Right lung (tissue), 2 donors: ENCODE measurements at regions not wholly inside any gene's neighbourhood (a gene's known extent, or its start where the extent isn't known, plus 50 kb on each side); places are given as distances from the start of the nearest gene placed in this dataset.
"Not testable (repeated sequence)": the region's sequence is repeated elsewhere in the genome, so short reads cannot be mapped to it uniquely, and the experiment has no call there.

ENCODE experiments used
- DNase-seq, 2 donors: peaks; one replicate each; pipeline ENCODE4 v3.0.0-alpha.2; 2013

GRCh38 chr19:27718234-27718633 is 1494.7 kb downstream of the UQCRFS1 start:
- no peak for DNase-seq

GRCh38 chr19:27717825-27718224 is 1495.1 kb downstream of the UQCRFS1 start:
- no peak for DNase-seq

DNA sequence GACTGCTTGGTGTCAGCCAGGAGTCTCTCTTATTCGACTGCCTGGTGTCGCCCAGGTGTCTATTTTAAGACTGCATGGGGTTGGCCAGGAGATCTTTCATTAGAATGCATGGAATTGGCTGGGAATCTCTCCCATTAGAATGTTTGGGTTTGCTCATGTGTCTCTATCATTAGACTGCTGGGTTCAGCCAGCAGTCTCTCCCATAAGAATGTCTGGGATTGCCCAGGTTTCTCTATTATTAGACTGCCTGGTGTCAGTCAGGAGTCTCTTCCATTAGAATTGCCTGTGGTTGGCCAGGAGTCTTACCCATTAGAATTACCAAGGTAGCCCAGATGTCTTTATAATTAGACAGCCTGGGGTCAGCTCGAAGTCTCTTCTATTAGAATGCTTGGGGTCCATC is 1496.0 kb downstream of the UQCRFS1 start:
- no peak for DNase-seq

- DNase-seq: no peak
These were observed 1498.1 kb downstream of the UQCRFS1 start for GRCh38 chr19:27714857-27715256.

DNA sequence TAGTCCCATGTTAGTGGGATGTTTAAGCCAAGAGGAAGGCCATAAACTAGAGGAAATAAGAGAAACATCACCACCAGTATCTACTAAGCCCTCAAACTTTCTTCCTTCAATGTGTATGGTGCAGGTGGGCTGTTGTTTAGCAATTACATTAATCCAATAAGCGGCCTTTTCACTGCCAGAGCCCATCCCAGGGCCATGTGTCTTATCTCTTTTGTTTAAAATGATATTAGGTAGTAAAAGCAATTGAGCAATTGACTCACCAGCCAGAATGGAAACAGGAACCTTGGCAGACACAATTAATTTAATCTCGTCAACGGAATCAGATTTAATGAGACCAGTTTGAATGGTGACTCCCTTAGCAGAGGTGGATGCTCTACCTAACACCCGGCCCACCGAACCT is 1503.5 kb downstream of the UQCRFS1 start:
- DNase-seq: no peak

DNA sequence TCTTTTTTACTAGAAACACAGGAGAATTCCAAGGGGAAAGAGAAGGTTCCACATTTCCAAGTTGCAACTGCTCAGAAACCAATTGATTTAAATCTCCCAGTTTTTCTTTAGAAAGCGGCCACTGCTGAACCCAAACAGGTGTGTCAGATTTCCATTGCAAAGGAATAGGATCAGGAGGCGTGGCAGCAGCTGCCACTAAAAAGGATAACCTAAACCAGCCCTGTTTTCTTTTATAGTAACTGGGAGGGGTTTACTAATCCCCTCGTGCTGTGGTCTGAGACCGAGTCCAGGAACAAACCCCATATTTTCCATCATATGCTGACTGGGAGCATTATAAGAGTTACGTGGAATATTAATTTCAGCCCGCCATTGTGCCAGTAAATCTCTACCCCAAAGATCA is 1504.0 kb downstream of the UQCRFS1 start:
- DNase-seq: not testable (repeated sequence)

GRCh38 chr19:27707026-27707425 is 1505.9 kb downstream of the UQCRFS1 start:
- not testable (repeated sequence) for DNase-seq

DNA sequence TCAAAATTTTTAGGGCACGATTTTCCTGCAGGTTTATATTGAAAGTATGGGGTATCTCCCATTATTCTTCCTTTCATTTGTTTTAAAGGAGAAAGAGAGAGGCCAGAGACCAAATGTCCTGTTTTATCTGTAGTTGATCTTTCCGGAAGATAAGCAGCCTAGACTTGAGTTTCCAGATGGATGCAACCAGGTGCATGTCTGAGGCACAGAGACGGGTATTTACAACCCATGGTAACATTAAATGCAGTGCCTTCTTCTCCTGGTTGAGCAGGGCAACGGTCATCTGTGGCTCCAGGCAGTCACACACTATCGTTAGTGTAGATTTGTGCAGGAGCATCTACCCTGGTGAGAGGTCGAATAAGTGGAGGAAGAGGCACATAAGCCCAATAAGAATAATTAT is 1507.1 kb downstream of the UQCRFS1 start:
- no peak for DNase-seq

- no peak for DNase-seq
These were observed 1518.4 kb downstream of the UQCRFS1 start for GRCh38 chr19:27694361-27695055.

DNA sequence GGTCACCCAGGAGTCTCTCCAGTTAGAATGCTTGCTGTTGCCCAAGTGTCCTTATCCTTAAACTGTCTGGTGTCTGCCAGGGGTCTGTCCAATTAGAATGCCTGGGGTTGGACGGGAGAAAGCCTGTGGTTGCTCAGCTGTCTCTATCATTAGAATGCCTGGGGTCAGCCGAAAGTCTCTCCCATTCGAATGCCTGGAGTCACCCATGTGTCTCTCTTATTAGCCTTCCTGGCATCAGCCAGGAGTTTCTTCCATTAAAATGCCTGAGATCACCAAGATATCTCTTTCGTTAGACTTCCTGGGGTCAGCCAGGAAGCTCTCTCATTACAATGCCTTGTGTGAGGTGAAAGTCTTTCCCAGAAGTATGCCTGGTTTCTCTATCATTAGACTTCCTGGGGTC is 1521.0 kb downstream of the UQCRFS1 start:
- DNase-seq: no peak

DNA sequence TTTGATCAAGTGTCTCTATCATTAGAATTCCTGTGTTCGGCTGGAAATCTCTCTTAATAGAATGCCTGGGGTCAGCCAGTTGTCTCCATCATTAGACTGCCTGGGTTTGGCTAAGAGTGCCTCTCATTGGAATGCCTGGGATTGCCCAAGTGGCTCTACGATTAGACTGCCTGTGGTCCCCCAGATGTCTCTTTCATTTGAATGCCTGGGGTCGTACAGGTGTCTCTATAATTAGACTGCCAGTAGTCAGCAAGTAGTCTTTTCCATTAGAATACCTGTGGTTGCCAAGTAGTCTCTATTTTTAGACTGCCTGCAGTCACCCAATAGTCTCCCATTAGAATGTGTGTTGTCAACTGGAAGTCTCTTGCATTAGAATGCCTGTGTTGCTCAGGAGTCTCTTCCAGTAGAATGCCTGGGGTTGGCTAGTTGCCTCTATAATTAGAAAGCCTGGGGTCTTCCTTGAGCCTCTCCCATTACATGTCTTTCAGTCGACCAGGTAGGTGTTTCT is 1523.2 kb downstream of the UQCRFS1 start:
- no peak for DNase-seq

- no peak for DNase-seq
These were observed 1528.7 kb downstream of the UQCRFS1 start for GRCh38 chr19:27684293-27684692.

DNA sequence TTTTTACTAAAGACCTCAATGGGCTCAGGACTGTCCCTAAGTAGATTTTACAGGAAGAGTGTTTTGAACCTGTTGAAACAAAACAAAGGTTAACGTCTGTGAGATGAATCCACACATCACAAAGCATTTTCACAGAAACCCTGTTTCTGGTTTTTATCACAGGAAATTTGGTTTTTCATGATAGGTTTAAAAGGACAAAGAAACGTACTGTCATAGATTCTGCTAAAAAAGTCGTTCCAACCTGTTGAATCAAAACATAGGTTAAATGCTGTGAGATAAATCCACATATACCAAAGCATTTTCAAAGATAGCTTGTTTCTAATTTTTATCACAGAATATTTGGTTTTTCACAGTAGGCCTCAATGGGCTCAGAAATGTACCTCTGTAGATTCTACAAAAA is 1531.0 kb downstream of the UQCRFS1 start:
- DNase-seq: no peak

GRCh38 chr19:27679905-27680304 is 1533.0 kb downstream of the UQCRFS1 start:
- no peak for DNase-seq

DNA sequence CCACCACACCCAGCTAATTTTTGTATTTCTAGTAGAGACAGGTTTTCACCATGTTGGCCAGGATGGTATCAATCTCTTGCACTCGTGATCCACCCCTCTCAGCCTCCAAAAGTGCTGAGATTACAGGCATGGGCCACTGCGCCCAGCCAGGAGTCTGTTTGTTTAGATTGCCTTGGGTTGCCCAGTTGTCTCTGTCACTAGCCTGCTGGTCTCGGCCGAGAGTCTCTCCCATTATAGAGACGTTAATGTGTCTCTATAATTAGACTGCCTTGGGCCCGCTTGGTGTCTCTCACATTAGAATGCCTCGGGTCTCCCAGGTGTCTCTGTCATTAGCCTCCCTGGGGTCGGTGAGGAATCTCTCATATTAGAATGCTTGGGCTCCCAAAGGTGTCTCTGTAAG is 1533.6 kb downstream of the UQCRFS1 start:
- no peak for DNase-seq

DNA sequence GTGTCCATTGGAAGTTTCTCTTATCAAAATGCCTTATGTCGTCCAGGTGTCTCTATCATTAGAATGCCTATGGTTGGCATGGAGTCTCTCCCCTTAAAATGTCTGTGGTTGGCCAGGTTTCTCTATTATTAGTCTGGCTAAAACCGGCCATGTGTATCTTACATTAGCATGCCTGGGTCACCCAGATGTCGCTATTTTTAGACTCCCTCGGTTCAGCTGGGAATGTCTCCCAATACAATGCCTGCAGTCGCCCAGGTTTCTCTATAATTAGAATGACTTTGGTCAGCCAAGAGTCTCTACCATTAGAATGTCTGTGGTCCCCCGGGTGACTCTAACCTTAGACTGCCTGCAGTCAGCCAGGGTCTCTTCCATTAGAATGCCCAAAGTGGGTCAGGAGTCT is 1536.1 kb downstream of the UQCRFS1 start:
- DNase-seq: no peak

- DNase-seq: no peak
These were observed 1536.6 kb downstream of the UQCRFS1 start for GRCh38 chr19:27676334-27676733.

DNA sequence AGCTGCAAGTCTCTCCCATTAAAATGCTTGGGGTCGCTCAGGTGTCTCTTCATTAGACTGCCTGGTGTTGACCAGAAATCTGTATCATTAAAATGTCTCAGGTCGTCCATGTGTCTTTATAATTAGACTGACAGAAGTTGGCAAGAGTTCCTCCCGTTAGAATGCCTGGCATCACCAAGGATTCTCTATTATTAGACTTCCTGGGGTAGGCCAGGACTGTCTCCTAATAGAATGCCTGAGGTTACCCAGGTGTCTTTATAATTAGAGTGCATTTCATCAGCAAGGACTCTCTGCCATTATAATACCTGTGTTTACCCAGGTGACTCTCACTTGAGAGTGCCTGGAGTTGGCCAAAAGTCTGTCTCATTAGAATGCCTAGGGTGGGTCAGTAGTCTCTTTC is 1537.2 kb downstream of the UQCRFS1 start:
- no peak for DNase-seq

GRCh38 chr19:27674701-27675100 is 1538.2 kb downstream of the UQCRFS1 start:
- no peak for DNase-seq

DNA sequence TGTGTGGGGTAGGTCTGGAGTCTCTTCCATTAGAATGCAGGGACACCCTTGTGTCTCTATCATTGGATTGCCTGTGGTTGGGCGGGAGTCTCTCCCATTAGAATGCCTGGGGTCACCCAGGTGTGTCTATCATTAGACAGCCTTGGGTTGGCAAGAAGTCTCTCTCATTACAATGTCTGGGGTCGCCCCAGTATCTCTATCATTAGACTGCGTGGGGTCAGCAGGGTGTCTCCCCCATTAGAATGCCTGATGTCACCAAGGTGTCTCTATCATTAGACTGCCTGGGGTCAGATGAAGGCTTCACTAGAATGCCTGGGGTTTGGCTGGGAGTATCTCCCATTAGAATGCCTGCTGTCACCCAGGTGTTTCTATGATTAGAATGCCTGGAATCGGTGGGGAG is 1539.0 kb downstream of the UQCRFS1 start:
- DNase-seq: no peak

- DNase-seq: no peak
These were observed 1540.5 kb downstream of the UQCRFS1 start for GRCh38 chr19:27672309-27673047.

DNA sequence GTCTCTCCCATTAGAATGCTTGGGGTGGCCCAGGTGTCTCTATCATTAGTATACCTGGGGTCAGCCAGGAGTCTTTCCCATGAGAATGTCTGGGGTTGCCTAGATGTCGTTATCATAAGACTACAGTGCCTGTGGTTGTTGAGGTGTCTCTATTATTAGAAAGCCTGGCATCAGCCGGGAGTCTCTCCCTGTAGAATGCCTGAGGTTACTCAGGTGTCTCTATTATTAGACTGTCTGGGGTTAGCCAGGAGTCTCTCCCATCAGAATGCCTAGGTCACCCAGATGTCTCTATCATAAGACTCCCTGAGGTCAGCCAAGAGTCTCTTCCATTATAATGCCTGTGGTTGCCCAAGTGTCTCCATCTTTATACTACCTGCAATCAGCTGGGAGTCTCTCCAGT is 1541.1 kb downstream of the UQCRFS1 start:
- no peak for DNase-seq

DNA sequence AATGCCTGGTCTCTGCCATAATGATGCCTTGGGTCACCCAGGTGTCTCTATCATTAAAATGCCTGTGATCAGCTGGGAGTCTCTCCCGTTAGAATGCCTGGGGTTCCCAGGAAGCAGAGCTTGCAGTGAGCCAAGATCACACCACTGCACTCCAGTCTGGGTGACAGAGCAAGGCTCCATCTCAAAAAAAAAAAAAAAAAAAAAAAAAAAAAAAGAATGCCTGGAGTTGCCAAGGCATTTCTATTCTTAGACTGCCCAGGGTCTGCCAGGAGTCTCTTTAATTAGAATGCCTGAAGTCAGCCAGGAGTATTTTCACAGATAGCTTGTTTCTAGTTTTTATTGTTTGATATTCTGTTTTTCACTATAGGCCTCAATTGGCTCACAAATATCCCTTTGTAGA is 1552.5 kb downstream of the UQCRFS1 start:
- DNase-seq: no peak
